Endothelial cell (in vitro differentiated cells): ENCODE measurements at regions not wholly inside any gene's neighbourhood (a gene's known extent, or its start where the extent isn't known, plus 50 kb on each side); places are given as distances from the start of the nearest gene placed in this dataset.

Experiments used
- DNase-seq: peaks from one replicate; pipeline ENCODE4 v3.0.0; 2021; ENCODE audit warnings: low spot score
- H3K27ac Mint-ChIP-seq: one replicate; pipeline ENCODE4 v1.8.0; 2021; ENCODE audit warnings: mixed read lengths, inconsistent platforms; ENCODE audit not compliant: unreplicated experiment
- H3K27me3 Mint-ChIP-seq: one replicate; pipeline ENCODE4 v1.8.0; 2021; ENCODE audit warnings: mild to moderate bottlenecking, moderate library complexity, mixed read lengths, inconsistent platforms; ENCODE audit not compliant: unreplicated experiment
- H3K36me3 Mint-ChIP-seq: one replicate; pipeline ENCODE4 v1.8.0; 2021; ENCODE audit warnings: mild to moderate bottlenecking, low read depth, mixed read lengths, inconsistent platforms; ENCODE audit not compliant: unreplicated experiment
- H3K4me1 Mint-ChIP-seq: one replicate; pipeline ENCODE4 v1.8.0; 2021; ENCODE audit warnings: mild to moderate bottlenecking, mixed read lengths, inconsistent platforms; ENCODE audit not compliant: unreplicated experiment
- H3K4me3 Mint-ChIP-seq: one replicate; pipeline ENCODE4 v1.8.0; 2021; ENCODE audit warnings: mild to moderate bottlenecking, mixed read lengths, inconsistent platforms; ENCODE audit not compliant: unreplicated experiment
- H3K9me3 Mint-ChIP-seq: one replicate; pipeline ENCODE4 v1.8.0; 2021; ENCODE audit warnings: mixed read lengths, inconsistent platforms; ENCODE audit not compliant: unreplicated experiment
- CTCF ChIP-seq: fragments of 200-600 bp; sonication (generic); IDR thresholded peaks from one replicate; pipeline ENCODE4 v1.5.0; 2021; ENCODE audit warnings: antibody characterized with exemption; ENCODE audit not compliant: unreplicated experiment

GRCh38 chr22:48661984-48662383, 1165.7 kb downstream of the BRD1 start:
- TF ChIP-seq CTCF, result no peak
- Mint-ChIP-seq H3K4me3 (no peak overlapping the region), H3K9me3 (no peaks in the 10 kb centered on the region), H3K4me1 (no peaks in the 10 kb centered on the region), H3K27me3 (peaks cover 5% of the 10 kb centered on the region), H3K27ac (no peak overlapping the region), H3K36me3 (no peaks in the 10 kb centered on the region)
- no peak for DNase-seq

DNA sequence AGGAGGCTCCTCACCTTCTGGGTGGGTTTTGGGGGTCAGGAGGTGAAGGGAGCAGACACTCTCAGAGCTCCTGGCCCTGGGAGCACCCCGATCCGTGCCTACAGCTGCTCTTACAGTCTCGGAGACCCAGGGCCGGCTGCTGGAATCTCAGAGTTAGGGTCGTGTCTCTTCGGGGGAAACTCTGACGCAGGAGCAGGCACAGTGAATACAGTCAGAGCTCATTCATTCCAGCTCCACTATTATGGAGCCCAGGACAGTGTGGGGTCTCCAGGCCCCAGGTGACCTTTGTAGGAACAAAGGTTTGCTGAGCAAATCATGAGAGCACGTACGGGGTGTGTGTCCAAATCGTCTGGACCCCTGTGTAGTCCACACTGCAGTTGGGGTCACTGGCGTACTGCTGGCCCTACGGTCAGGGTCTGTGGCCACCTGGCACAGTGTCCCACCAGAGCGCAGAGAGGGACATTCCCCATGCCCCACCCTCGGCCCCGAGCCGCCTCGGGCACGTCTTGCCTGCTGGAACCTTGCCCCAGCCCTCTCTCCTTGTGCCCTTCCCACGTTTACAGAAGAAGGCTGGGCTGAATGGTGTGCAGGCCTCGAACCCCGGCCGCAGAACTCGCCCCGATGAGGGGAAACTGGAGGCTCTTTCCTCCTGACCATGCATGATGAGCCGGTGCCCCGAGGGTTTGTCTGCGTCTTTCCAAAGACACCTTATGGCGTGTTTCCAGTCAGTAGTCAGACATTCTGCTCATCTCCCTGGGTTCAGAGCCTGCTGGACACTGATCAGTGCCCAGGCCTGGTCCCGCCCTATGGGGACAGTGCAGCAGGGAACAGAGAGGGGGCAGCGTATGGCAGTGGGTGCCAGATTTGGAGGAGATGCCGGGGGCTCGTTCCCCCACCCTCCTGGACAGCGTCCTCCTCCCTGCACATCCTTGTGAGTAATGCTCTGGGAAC, 1166.6 kb downstream of the BRD1 start:
- H3K36me3 Mint-ChIP-seq, result no peaks in the 10 kb centered on the region
- H3K9me3 Mint-ChIP-seq, result no peaks in the 10 kb centered on the region
- H3K27ac Mint-ChIP-seq, result no peak overlapping the region
- no peak for DNase-seq
- H3K4me1 Mint-ChIP-seq, result no peaks in the 10 kb centered on the region
- TF ChIP-seq CTCF, result no peak
- H3K4me3 Mint-ChIP-seq, result no peak overlapping the region
- peaks cover 4% of the 10 kb centered on the region for H3K27me3 Mint-ChIP-seq

DNA sequence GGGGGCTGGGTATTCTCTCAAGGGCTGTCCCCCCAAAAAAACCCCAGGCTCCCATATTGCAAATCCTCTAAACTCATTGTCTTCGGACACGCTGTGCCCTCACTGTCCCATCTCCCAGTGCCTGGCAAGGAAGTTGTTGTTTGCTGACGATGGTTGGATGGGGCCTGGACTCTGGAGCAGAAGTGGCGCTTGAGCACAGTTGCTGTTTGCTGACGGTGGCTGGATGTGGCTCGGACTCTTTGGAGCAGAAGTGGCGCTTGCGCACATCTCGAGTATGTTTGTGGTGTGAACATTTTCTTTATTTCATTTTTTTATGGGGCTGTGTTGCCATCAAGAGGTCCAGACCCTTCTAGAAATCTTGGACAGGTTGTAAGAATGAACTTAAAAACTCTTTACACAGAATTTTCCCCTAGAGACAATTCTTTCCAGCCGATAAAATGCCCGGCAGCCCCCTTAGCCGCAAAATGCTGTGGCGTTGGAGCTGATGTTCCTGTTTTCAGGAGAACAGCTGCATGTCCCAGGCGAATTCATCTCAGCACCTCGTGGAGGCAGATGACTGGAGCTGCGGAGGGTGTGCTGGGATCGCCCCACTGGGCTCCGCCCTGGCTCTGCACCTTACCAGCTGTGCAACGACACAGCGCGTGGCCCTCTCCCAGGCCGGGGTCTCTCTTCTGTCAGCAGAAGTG, 1167.4 kb downstream of the BRD1 start:
- Mint-ChIP-seq H3K9me3 (no peaks in the 10 kb centered on the region), H3K36me3 (no peaks in the 10 kb centered on the region), H3K4me3 (no peak overlapping the region), H3K27me3 (peaks cover 2% of the 10 kb centered on the region), H3K4me1 (no peaks in the 10 kb centered on the region), H3K27ac (no peak overlapping the region)
- TF ChIP-seq CTCF, result no peak
- no peak for DNase-seq

GRCh38 chr22:48659404-48659996, 1168.2 kb downstream of the BRD1 start:
- no peak overlapping the region for H3K27ac Mint-ChIP-seq
- H3K9me3 Mint-ChIP-seq, result no peaks in the 10 kb centered on the region
- H3K4me1 Mint-ChIP-seq, result no peaks in the 10 kb centered on the region
- DNase-seq, result no peak
- no peak for TF ChIP-seq CTCF
- H3K27me3 Mint-ChIP-seq, result peaks cover 3% of the 10 kb centered on the region
- H3K4me3 Mint-ChIP-seq, result no peak overlapping the region
- no peaks in the 10 kb centered on the region for H3K36me3 Mint-ChIP-seq
